ENCODE measurements at regions not wholly inside any gene's neighbourhood (a gene's known extent, or its start where the extent isn't known, plus 50 kb on each side); places are given as distances from the start of the nearest gene placed in this dataset.

GRCh38 chr11:26225646-26226045 lies 106.3 kb upstream of the ANO3 start:
- TF ChIP-seq POLR2A (IDR thresholded peaks at IDR 0.05; ENCODE audit: low read depth) (no peak), CTCF (IDR thresholded peaks at IDR 0.05) (no peak), POLR2AphosphoS5 (IDR thresholded peaks at IDR 0.05) (no peak)
